ENCODE measurements at regions not wholly inside any gene's neighbourhood (a gene's known extent, or its start where the extent isn't known, plus 50 kb on each side); places are given as distances from the start of the nearest gene placed in this dataset.

- TF ChIP-seq CTCF (IDR thresholded peaks at IDR 0.05): no peak
- no peak for TF ChIP-seq ZFX (IDR thresholded peaks at IDR 0.05; ENCODE audit: borderline replicate concordance)
These were observed 210.0 kb downstream of the PLA2G4A start for GRCh38 chr1:187038784-187039183.

Data from 22Rv1 (cell line).